HG02588 (cell line): ENCODE measurements at regions not wholly inside any gene's neighbourhood (a gene's known extent, or its start where the extent isn't known, plus 50 kb on each side); places are given as distances from the start of the nearest gene placed in this dataset.

Experiments used
- ATAC-seq: cut with Tn5 transposase; IDR thresholded peaks from one replicate; pipeline ENCODE4 v1.9.1; 2021; ENCODE audit warnings: mild to moderate bottlenecking, moderate library complexity; ENCODE audit not compliant: unreplicated experiment

GRCh38 chr15:39486621-39487457, 94.0 kb upstream of the THBS1 start:
- ATAC-seq, result no peak

- no peak for ATAC-seq
These were observed 93.5 kb upstream of the THBS1 start for GRCh38 chr15:39487458-39487735.

GRCh38 chr15:39488516-39488915, 92.4 kb upstream of the THBS1 start:
- ATAC-seq, result no peak

GRCh38 chr15:39488961-39489360, 91.9 kb upstream of the THBS1 start:
- ATAC-seq, result no peak

GRCh38 chr15:39491115-39491885, 89.6 kb upstream of the THBS1 start:
- ATAC-seq, result no peak

- no peak for ATAC-seq
These were observed 88.9 kb upstream of the THBS1 start for GRCh38 chr15:39491886-39492490.

GRCh38 chr15:39493424-39494067, 87.3 kb upstream of the THBS1 start:
- ATAC-seq, result no peak

GRCh38 chr15:39494462-39494861, 86.4 kb upstream of the THBS1 start:
- ATAC-seq, result no peak

GRCh38 chr15:39495871-39496840, 84.7 kb upstream of the THBS1 start:
- ATAC-seq, result no peak

- ATAC-seq, result no peak
These were observed 83.7 kb upstream of the THBS1 start for GRCh38 chr15:39497016-39497758.

- no peak for ATAC-seq
These were observed 82.9 kb upstream of the THBS1 start for GRCh38 chr15:39497759-39498565.

GRCh38 chr15:39498629-39499028, 82.2 kb upstream of the THBS1 start:
- ATAC-seq, result no peak

GRCh38 chr15:39499042-39499441, 81.8 kb upstream of the THBS1 start:
- no peak for ATAC-seq

GRCh38 chr15:39499681-39500080, 81.2 kb upstream of the THBS1 start:
- no peak for ATAC-seq

- ATAC-seq, result no peak
These were observed 79.4 kb upstream of the THBS1 start for GRCh38 chr15:39501366-39502081.

GRCh38 chr15:39502082-39502447, 78.8 kb upstream of the THBS1 start:
- ATAC-seq, result no peak

GRCh38 chr15:39502611-39503195, 78.2 kb upstream of the THBS1 start:
- no peak for ATAC-seq

- no peak for ATAC-seq
These were observed 77.4 kb upstream of the THBS1 start for GRCh38 chr15:39503526-39503925.
